GM18517 (cell line): ENCODE measurements at regions not wholly inside any gene's neighbourhood (a gene's known extent, or its start where the extent isn't known, plus 50 kb on each side); places are given as distances from the start of the nearest gene placed in this dataset.
"Not testable (repeated sequence)": the region's sequence is repeated elsewhere in the genome, so short reads cannot be mapped to it uniquely, and the experiment has no call there.

Source experiments
- ATAC-seq: cut with Tn5 transposase; IDR thresholded peaks from one replicate; pipeline ENCODE4 v1.9.1; 2021; ENCODE audit warnings: mild to moderate bottlenecking, moderate library complexity; ENCODE audit not compliant: unreplicated experiment

DNA sequence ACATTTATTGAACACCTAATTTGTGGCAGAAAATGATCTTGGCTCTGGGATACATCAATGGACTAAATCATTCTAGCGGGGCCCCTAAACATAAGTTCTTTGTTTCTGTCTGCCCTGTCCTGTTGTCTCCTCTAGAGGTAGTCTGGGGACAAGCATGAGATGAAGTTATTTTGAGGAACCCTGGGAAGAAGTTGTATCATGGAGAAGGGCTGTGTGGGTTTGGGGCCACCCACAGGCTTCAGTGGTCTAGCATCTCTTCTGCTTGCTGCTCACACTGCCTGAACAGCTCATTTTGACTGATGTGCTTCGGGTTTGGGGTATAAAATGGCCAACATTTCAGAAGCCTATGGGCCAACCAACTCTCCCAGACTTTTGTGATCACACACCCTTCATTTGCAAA lies 50.3 kb upstream of the OSBPL11 start:
- no peak for ATAC-seq

DNA sequence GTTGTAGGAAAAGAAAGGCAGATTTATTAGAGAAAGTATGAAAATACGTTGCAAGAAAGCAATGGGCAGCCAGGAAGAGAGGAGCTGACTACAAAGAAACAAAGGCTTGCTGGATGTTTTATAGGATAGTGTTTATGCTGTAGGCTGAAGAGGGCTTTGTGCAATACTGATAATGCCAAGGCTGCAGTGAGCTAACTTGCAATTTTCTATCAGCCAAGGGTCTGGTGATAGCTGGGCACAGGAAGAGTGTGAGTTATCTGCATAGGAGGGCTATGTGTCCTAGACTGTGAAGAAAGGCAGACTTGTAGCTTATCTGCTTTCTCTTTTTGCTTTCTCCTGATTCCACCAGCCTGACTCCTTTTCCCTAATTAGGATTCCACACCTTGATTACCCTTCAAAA lies 51.3 kb upstream of the OSBPL11 start:
- ATAC-seq = no peak

DNA sequence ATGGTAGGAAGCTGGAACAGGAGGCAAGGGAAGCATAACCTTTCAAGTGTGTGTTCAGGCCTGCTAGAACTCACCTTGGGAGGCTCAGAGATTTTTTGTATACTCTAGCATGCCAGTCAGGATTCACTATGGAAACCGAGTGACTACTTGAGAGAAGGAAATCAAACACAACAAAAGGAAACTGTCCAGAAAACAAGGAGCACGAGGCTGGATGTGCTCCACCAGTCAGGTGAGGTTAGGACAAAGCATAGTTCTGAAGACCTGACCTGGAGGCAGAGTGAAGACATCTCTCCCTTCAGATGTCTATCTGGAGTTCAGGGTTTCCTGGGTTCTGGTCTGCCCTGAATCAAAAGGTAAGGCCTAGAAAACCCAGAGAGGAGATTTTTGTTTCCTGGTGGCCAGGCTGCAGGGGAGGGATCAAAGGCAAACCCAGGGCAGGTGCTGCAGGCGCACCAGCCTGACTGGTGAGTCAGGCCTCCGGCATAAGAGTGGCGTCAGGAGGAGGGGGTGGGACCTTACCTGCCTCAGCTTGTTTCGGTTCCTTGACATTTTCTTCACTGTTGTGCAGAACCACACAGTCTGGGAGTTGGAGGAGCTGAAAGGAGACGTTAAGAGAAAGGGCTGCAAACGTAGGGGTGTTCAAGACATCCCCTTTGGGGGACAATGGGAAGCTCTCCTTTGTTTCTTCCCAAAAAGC lies 52.2 kb upstream of the OSBPL11 start:
- ATAC-seq = no peak

DNA sequence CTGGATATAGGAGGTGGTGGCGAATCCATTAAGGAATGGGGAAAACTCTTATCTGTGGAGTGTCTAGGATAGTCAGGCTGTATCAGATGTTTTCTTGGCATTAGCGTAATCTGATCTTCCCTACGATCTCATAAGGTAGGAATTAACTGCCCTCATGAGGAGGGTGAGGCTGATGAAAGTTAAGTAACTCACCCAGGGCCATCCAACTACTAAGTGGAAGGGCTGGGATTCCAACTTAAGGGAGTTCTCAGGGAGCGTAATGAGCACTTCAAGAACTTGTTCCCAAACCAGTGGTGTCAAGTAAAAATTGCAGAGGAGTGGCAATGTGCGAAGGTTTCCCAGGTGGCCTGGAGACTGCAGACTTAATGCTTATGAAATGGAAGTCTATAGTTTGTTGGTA lies 55.9 kb upstream of the OSBPL11 start:
- no peak for ATAC-seq

DNA sequence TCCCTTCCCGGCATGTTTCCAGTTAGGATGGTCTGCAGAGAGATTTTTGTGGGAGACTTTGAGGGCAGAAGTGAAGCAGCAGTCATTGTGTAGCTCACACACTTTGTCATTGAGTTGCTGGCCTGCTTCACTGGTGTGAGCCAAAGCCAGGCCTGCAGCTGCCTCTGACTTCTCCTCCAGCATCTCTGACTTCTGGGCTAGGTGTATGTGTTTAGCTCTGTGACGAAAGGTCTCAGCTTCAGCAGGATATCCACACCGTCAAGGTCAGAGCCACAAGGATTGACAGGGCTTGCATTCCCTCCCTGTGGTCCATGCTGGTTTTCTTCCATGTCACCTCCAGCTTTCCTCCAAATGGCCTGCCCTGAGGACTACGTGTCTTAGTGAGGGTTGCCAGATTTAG lies 57.1 kb upstream of the OSBPL11 start:
- no peak for ATAC-seq

DNA sequence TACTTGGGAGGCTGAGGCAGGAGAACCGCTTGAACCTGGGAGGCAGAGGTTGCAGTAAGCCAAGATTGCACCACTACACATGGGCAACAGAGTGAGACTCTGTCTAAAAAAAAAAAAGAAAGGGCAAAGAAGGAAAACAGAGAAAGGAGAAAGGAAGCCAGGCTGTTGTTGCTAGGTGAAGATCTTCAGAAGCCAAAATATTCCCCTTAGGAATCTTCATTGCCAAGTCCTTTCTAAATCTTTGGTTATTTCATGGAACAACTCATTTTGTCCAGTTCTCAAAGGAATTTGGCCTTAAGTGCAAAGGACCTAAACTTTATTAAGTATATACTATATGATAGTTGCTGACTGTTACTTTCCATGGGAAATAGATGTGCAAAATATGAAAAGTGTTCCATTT lies 59.2 kb upstream of the OSBPL11 start:
- ATAC-seq = no peak

DNA sequence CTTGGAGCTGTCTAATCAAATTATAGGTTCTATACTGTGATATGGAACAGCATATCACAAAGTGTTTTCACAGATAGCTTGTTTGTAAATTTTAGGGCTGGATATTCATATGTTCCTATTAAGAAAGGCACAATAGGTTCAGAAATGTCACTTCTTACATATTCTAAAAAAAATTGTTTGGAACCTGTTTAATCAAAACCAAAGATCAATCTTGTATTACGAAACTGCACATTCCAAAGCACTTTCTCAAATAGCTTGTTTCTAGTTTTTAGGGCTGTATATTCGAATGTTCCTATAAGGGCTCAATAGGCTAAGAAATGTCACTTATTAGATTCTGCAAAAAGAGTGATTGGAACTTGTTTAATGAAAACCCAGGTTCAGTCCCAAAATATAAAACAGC lies 67.4 kb upstream of the OSBPL11 start:
- no peak for ATAC-seq

DNA sequence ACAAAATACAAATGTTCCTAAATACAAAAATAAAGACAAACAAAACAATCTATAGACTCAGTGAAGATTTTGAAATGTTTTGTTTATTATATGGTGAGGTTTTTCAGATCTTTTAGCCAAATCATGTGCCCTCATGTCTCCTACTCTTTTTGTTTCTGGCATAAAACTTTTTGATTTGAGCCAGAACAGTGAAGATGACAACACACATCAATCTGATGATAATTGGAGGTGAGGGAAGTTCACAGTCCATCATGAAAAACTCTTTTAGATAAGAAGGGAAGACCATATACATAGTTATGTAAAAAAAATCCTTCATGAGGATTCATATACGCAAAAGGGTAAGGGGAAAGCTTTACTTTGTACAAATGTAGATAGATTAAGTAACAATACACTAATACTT lies 75.1 kb upstream of the OSBPL11 start:
- ATAC-seq = no peak

DNA sequence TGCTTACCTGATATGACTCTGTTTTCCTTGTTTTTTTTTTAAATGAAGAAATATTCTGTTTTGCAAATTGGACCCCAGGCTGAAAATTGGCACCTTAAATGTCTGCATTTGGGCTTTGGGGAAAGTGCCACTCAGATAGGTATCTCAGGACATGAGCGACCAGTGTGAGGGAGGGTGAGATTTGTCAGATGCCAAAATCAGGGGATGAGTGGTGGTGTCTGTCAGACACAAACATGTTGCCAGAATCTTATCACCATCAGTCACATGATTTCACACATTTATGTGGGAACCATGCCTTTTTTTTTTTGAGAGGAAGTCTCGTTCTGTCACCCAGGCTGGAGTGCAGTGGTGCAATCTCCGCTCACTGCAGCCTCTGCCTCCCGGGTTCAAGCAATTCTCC lies 75.6 kb upstream of the OSBPL11 start:
- ATAC-seq = no peak

DNA sequence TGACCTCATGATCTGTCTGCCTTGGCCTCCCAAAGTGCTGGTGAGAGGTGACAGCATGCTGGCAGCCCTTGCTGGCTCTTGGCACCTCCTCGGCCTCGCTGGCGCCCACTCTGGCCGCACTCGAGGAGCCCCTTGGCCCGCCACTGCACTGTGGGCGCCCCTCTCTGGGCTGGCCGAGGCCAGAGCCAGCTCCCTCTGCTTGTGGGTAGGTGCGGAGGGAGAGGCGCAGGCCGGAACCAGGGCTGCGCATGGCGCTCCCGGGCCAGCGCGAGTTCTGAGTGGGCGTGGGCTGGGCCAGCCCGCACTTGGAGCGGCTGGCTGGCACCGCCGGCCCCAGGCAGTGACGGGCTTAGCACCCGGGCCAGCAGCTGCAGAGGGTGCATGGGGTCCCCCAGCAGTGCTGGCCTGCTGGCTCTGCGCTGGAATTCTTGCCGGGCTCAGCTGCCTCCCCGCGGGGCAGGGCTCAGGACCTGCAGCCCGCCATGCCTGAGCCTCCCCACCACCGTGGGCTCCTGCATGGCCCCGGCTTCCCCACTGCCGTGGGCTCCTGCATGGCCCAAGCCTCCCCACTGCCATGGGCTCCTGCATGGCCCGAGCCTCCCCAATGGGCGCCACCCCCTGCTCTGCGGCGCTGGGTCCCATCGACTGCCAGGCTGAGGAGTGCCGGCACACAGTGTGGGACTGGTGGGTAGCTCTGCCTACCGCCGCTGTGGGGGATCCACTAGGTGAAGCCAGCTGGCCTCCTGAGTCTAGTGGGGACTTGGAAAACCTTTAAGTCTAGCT lies 76.4 kb upstream of the OSBPL11 start:
- ATAC-seq = no peak

DNA sequence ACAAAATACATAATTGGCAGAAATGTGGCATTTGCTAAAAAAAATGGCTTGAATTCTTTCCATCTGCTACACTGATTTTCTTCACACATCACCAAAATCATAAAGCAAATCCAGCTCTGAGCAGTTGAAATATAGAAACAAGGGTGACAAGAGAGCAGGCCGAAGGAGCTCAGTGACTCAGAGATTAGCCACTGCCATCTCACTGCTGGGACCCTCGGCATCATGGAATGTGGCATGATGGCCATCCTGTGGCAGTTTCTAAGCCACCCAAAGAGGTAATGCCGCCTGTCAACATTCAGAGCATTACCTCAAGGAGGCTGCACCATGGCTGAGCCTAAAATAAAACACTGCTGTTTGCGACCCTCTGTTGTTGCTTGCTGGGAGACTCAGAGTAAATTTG lies 80.5 kb upstream of the OSBPL11 start:
- no peak for ATAC-seq

DNA sequence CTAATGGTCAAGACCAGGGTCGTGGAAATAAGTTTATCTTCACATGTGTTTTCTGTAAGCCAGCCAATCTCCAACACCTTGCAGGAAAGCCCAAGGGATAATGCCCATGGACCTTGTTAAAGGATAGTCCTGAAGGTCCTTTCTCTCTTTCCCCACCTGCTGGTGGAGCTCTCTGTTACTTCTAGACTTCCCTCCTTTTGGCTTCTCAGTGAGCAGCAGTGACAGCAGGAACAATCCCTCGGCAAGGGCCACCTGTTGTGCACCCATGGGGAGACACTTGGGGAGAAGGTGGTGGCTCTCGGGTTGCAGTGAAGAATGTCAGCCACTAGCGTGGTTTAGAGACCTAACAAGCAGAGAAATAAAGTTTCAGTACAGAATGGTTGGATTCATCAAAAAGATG lies 84.0 kb upstream of the OSBPL11 start:
- ATAC-seq = no peak

DNA sequence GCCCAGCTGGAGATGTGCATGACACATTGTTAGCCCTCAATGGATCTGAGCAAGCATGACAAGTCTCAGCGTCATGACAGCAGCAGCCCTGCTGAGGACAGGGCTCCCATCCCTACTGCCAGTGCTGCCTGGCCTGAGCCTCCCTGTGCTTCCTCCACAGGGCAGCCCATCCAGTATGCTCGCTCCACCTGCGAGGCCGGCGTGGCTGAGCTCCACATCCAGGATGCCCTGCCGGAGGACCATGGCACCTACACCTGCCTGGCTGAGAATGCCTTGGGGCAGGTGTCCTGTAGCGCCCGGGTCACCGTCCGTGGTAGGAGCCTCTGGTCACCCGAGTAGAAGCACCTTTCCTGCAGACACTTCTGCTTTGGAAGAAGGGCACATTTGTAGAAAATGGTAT lies 85.8 kb upstream of the OSBPL11 start:
- ATAC-seq = no peak

DNA sequence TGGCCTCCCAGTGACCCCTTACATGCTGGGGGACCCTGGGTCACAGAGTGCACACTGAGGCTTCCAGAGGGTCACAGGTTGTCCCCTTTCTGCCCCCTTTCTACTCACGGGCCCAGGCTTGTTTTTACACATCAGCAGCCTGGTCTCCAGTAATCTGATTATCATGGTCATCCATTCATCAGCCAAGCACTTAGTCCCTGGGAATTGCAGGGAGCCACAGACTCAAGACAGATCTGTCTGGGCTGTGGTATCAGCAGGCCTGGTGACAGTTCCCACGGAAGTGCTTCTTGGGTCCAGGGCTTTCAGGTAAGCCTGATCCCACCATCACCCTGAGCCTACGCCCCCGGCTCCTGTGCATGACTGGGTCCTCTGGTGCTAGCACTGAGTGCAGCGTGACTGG lies 86.6 kb upstream of the OSBPL11 start:
- ATAC-seq = not testable (repeated sequence)

DNA sequence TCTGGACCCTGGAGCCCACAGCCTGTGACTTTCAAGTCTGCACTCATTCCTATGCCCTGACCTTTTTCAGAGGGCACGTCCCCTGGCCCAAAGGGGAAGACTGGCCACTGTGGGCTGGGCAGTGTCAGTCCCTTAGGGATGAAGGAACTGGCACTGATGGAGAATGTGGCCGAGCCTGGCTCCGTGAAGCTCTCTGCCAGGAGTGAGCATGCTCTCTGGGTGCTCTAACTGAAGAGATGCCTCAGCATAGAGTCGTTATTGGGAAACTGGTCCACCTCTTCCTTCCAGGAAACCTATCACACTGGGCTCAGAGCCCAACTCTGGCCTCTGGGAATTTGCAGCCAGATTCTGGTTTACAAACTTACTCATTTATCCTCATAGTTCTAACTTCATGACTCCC lies 87.3 kb upstream of the OSBPL11 start:
- not testable (repeated sequence) for ATAC-seq

DNA sequence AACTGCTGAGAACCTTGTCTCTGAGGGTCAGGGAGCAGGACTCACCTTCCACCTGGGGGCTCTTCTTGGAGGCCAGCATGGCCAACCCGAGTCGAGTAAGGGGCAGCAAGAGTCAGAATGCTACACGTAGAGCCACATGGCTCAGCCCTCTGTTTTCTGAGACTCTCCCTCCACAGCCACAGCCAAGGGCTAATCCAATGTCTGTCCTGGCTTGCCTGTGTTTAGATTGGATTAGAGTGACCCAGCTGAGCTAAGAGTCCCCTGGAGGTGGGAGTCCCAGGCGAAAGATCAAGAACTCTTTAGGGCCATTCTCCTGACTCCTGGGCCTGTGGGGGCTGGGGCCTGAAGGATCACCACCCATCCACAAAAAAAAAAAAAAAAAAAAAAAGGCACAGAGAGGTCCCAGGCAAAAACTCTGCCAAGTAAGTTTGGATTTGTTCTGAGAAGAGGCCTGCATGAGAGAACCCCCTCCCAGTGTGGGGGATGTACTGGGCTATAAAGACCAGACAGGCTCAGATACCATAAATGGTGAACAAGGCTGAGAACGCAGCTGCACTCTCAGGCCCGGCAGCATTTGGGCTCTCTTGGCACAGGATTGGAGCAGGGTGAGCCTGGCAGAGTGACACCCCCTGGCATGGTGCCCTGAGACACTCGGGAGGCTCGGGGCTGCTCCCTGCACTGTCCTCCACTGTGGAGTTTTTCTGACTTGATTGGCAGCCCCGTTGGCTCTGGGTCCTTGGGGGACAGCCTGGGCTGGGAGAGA lies 88.0 kb upstream of the OSBPL11 start:
- ATAC-seq = no peak

DNA sequence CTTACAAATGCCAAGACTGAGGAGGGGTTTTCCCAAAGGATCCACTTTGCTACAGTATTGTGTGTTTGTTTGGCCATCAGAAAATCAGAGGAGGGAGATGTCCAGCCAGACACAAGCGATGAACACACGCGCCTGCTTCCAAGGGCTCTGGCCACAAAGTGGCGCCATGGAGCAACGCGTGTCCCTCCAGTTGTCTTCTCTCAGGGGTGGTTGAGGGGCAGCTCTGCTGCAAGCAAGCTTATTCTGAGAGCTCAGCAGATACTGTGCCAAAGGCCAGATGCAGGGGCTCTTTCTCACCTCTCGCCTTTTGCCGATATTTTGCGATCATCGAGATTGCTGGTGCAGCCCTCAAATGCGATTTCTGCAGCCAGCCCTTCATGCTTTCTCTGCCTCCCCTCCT lies 88.9 kb upstream of the OSBPL11 start:
- ATAC-seq = no peak

DNA sequence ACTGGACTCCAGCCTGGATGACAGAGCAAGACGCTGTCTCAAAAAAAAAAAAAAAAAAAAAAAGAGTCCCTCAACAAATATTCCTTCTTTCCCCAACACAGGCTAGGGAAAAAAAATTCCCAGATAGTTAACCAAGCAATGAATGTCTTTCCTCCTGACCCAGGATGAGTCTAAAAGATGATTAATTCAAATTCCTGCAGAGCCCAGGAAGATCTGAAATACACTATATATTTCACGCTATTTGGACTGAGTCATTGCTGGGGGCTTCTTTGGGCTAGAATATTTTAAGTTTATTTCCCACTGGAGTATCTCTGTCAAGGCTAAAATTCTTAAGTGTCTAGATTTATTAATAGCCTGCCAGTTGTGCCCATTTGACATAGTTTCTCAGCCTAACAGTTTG lies 90.4 kb upstream of the OSBPL11 start:
- ATAC-seq = not testable (repeated sequence)

DNA sequence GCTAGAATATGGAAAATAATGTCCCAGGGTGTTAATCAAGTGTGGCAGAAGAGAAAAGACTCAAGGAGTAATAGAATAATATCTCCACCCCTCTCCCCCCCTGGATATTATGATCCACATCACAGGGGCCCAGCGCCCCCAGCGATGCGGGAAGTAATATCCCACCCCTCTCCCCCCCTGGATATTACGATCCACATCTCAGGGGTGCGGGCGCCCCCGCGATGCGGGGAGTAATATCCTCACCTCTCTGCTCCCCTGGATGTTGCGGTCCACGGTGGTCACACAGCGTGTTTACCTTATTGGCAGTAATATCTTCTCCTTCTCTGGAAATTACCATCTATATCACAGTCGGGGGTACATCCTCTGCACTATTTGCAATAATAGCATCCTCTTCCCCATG lies 97.1 kb upstream of the OSBPL11 start:
- ATAC-seq = no peak

DNA sequence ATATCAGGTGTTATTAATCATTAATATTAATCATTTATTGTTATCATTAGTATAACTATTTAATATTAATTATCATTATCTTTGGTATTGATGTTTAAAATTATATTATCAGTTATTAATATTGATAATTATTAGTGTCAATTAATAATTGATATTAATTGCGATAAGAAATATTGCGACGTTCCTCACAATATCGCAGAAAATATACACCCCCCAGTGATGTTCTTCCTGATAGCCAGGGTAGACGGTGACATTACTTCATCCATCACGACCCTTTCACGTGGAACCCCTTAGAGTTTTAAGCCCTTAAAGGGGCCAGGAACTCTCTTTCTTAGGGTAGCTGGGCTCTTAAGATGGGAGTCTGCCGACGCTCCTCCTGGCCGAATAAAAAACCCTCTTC lies 98.6 kb upstream of the OSBPL11 start:
- no peak for ATAC-seq

DNA sequence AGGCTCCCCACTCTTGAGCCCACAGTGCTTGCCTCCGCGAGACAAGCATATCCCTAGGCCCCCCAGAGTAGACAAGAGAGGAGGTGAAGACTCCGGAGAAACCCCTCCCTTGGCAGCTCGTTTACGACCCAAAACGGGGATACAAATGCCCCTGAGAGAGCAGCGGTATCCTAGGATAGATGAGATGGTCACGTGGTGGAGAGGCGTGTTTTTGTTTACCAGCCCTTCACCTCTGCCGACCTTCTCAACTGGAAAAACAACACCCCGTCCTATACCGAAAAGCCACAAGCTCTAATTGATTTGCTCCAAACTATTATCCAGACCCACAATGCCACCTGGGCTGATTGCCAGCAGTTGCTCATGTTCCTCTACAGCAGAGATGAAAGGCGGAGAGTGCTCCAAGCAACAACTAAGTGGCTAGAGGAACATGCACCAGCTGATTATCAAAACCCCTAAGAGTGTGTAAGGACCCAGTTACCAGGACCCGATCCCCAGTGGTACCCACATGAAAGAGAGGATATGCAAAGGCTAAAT lies 99.5 kb upstream of the OSBPL11 start:
- no peak for ATAC-seq

DNA sequence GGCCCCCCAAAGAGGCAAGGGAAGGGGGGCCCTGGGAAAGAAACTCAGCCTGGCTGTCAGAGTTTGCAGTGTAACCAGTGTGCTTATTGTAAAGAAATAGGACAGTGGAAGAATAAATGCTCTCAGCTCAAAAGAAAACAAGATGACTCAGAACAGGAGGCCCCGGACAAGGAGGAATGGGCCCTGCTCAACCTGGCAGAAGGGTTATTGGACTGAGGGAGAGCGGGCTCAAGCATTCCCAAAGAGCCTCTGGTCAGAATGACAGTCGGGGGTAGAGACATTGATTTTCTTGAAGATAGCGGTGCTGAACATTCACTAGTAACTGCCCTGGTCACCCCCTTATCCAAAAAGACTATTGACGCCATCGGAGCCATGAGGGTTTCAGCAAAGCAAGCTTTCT lies 100.4 kb upstream of the OSBPL11 start:
- ATAC-seq = no peak
